CD4-positive, CD25-positive, alpha-beta regulatory T cell (primary cell): ENCODE measurements at regions not wholly inside any gene's neighbourhood (a gene's known extent, or its start where the extent isn't known, plus 50 kb on each side); places are given as distances from the start of the nearest gene placed in this dataset.

Source experiments
- ATAC-seq, 2 donors: fragments of 150-1000 bp; cut with Tn5 transposase; one replicate each; pipeline ENCODE4 v1.10.0; 2021; ENCODE audit warnings: low read depth in 2 of 2, moderate number of reproducible peaks in 2 of 2, moderate library complexity in 1 of 2
- DNase-seq, 3 donors: peaks; one replicate each; pipeline versions ENCODE4 v3.0.0 to v3.0.0-alpha.2; 2012 to 2022; ENCODE audit warnings: mixed read lengths in 1 of 3
- H3K27ac ChIP-seq: one replicate; pipeline ENCODE4 v1.7.0; 2013; ENCODE audit warnings: mild to moderate bottlenecking, low read length; ENCODE audit not compliant: insufficient read depth, poor library complexity, severe bottlenecking
- H3K27me3 ChIP-seq: one replicate; pipeline ENCODE4 v1.7.0; 2013; ENCODE audit warnings: low read length; ENCODE audit not compliant: control insufficient read depth, insufficient read depth
- H3K36me3 ChIP-seq: one replicate; pipeline ENCODE4 v1.7.0; 2013; ENCODE audit warnings: mild to moderate bottlenecking, low read length, moderate library complexity; ENCODE audit not compliant: control insufficient read depth, insufficient read depth
- H3K4me1 ChIP-seq: 2 replicates; pipeline ENCODE4 v1.7.0; 2013; ENCODE audit warnings: mild to moderate bottlenecking, low read length; ENCODE audit not compliant: insufficient read depth, control insufficient read depth, poor library complexity, severe bottlenecking
- H3K4me3 ChIP-seq: one replicate; pipeline ENCODE4 v1.7.0; 2013; ENCODE audit warnings: low read depth, mild to moderate bottlenecking, low read length, moderate library complexity
- H3K9me3 ChIP-seq, 2 experiments: 1 replicate in 1 of 2; 2 replicates in 1 of 2; pipeline ENCODE4 v1.7.0; 2013; ENCODE audit warnings: low read length in 2 of 2, mild to moderate bottlenecking in 1 of 2, moderate library complexity in 1 of 2; ENCODE audit not compliant: control insufficient read depth in 2 of 2
- H3K27ac Mint-ChIP-seq, 3 donors: one replicate each; pipeline ENCODE4 v1.8.0; 2020 to 2022; ENCODE audit warnings: mild to moderate bottlenecking in 3 of 3, mixed read lengths in 3 of 3, moderate library complexity in 2 of 3
- H3K27me3 Mint-ChIP-seq: one replicate; pipeline ENCODE4 v1.8.0; 2022; ENCODE audit warnings: mild to moderate bottlenecking, mixed read lengths
- H3K36me3 Mint-ChIP-seq: one replicate; pipeline ENCODE4 v1.8.0; 2020; ENCODE audit warnings: mixed read lengths
- H3K4me1 Mint-ChIP-seq, 4 donors: one replicate each; pipeline ENCODE4 v1.8.0; 2020 to 2022; ENCODE audit warnings: mixed read lengths in 4 of 4, mild to moderate bottlenecking in 1 of 4
- H3K4me3 Mint-ChIP-seq, 4 donors: one replicate each; pipeline ENCODE4 v1.8.0; 2020 to 2022; ENCODE audit warnings: mild to moderate bottlenecking in 4 of 4, mixed read lengths in 4 of 4, moderate library complexity in 3 of 4
- H3K9me3 Mint-ChIP-seq, 7 donors: one replicate each; pipeline ENCODE4 v1.8.0; 2020 to 2022; ENCODE audit warnings: mixed read lengths in 7 of 7, mild to moderate bottlenecking in 3 of 7, moderate library complexity in 2 of 7

DNA sequence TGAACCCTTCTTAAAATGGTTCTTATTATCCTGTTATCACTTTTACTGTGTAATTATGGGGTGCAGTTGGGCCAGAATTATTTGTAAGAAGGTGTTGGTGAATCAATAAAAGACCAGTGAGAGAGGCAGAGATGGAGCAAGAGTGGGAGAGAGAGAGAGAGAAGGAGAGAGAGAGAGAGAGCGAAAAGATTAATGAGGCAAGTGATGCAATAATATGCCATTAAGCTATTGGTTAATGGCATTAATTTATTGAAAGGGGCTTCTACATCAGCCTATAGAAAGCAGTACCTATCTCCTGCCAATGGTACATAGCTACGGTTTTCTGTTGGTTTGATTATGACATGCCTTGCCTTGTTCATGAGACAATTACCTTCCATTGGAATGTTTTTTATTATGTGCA is 388.7 kb downstream of the RPS6KC1 start:
- DNase-seq (no peak), ATAC-seq (no peak)
- H3K27ac Mint-ChIP-seq, result no peak overlapping the region
- H3K27me3 Mint-ChIP-seq, result peaks cover 5% of the 10 kb centered on the region
- H3K9me3 ChIP-seq, result peaks cover 0 to 2% of the 10 kb centered on the region in 2 experiments
- H3K27ac ChIP-seq, result no peak overlapping the region
- H3K36me3 Mint-ChIP-seq, result no peaks in the 10 kb centered on the region
- no peaks in the 10 kb centered on the region for H3K27me3 ChIP-seq
- H3K36me3 ChIP-seq, result no peaks in the 10 kb centered on the region
- H3K4me1 ChIP-seq, result no peaks in the 10 kb centered on the region
- H3K4me3 ChIP-seq, result no peak overlapping the region
- peaks cover 0 to 3% (median 0%) of the 10 kb centered on the region in 7 donors for H3K9me3 Mint-ChIP-seq
- no peak overlapping the region for H3K4me3 Mint-ChIP-seq
- H3K4me1 Mint-ChIP-seq, result no peaks in the 10 kb centered on the region

DNA sequence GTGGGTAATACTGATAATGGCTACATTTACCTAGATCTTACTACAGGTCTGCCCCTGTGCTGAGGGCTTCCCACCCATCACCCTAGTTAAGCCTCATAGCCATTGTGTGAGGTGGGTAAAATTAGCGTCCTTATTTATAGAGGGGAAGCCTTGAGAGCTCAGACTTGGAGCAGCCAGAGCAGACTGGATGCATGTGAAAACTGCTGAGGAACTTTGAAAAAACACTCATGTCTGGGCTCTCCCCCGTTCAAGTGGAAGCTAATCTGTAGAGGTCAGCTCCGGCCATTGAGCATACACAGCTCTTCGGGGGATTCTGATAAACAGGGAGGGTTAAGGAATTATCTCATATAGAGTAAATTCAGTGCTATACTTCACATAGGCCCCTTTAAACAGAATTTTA is 389.7 kb downstream of the RPS6KC1 start:
- H3K27ac Mint-ChIP-seq, result no peak overlapping the region
- H3K9me3 Mint-ChIP-seq, result peaks cover 0 to 3% (median 0%) of the 10 kb centered on the region in 7 donors
- no peak overlapping the region for H3K27ac ChIP-seq
- no peaks in the 10 kb centered on the region for H3K36me3 ChIP-seq
- peaks cover 5% of the 10 kb centered on the region for H3K27me3 Mint-ChIP-seq
- DNase-seq (no peak), ATAC-seq (no peak)
- no peaks in the 10 kb centered on the region for H3K4me1 Mint-ChIP-seq
- peaks cover 0 to 2% of the 10 kb centered on the region in 2 experiments for H3K9me3 ChIP-seq
- no peaks in the 10 kb centered on the region for H3K36me3 Mint-ChIP-seq
- H3K4me3 Mint-ChIP-seq, result no peak overlapping the region
- H3K4me3 ChIP-seq, result no peak overlapping the region
- H3K4me1 ChIP-seq, result no peaks in the 10 kb centered on the region
- no peaks in the 10 kb centered on the region for H3K27me3 ChIP-seq

DNA sequence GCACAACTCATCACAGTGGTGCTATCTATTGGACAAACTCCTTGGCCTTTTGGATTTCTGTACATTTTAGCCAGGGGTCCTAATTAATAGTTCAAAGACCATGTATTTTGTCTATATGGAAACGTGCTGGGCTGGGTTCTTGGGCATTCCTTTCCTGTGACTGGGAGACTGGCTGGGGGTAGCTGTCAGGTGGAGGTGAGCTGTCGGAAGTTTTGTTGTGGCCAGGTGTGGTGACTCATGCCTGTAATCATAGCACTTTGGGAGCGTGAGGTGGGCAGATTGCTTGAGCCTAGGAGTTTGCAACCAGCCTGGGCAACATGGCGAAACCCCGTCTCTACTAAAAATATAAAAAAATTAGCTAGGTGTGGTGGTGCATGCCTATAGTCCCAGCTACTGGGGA is 392.4 kb downstream of the RPS6KC1 start:
- no peaks in the 10 kb centered on the region for H3K36me3 Mint-ChIP-seq
- peaks cover 0 to 3% (median 0%) of the 10 kb centered on the region in 7 donors for H3K9me3 Mint-ChIP-seq
- no peaks in the 10 kb centered on the region for H3K4me1 Mint-ChIP-seq
- H3K4me3 Mint-ChIP-seq, result no peak overlapping the region
- ATAC-seq (no peak), DNase-seq (no peak)
- peaks cover 5% of the 10 kb centered on the region for H3K27me3 Mint-ChIP-seq
- peaks cover 0 to 1% of the 10 kb centered on the region in 2 experiments for H3K9me3 ChIP-seq
- H3K4me3 ChIP-seq, result no peak overlapping the region
- no peak overlapping the region for H3K27ac Mint-ChIP-seq
- no peak overlapping the region for H3K27ac ChIP-seq
- no peaks in the 10 kb centered on the region for H3K27me3 ChIP-seq
- H3K36me3 ChIP-seq, result no peaks in the 10 kb centered on the region
- H3K4me1 ChIP-seq, result no peaks in the 10 kb centered on the region

DNA sequence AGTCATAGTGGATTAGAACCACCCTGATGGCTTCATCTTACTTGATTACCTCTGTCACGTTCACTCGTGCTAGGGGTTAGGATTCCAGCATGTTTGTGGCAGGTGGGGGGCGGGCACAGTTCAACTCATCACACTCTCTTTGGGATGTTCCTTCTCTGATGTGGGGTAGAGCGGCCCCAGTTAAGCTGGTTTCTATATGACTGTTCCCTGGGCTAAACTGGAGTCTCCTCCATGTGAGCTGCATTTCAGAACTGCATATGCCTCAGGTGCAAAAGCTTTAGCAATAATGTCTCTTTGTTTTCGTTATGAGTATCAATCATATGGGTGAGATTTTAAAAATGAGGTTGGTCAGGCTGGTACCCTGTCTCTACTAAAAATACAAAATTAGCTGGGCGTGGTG is 393.2 kb downstream of the RPS6KC1 start:
- Histone ChIP-seq H3K4me3 (no peak overlapping the region), H3K36me3 (no peaks in the 10 kb centered on the region), H3K27ac (no peak overlapping the region), H3K27me3 (no peaks in the 10 kb centered on the region), H3K4me1 (no peaks in the 10 kb centered on the region), H3K9me3 (no peaks in the 10 kb centered on the region)
- Mint-ChIP-seq H3K4me3 (no peak overlapping the region), H3K36me3 (no peaks in the 10 kb centered on the region), H3K27me3 (peaks cover 5% of the 10 kb centered on the region), H3K9me3 (peaks cover 0 to 3% (median 0%) of the 10 kb centered on the region in 7 donors), H3K4me1 (no peaks in the 10 kb centered on the region), H3K27ac (no peak overlapping the region)
- DNase-seq (no peak), ATAC-seq (no peak)

- DNase-seq, result no peak
- Mint-ChIP-seq H3K4me3 (no peak overlapping the region), H3K27ac (no peak overlapping the region), H3K27me3 (peaks cover 5% of the 10 kb centered on the region), H3K36me3 (no peaks in the 10 kb centered on the region), H3K4me1 (no peaks in the 10 kb centered on the region), H3K9me3 (no peaks in the 10 kb centered on the region)
- Histone ChIP-seq H3K9me3 (no peaks in the 10 kb centered on the region), H3K4me3 (no peak overlapping the region), H3K27ac (no peak overlapping the region), H3K36me3 (no peaks in the 10 kb centered on the region), H3K4me1 (no peaks in the 10 kb centered on the region), H3K27me3 (no peaks in the 10 kb centered on the region)
- ATAC-seq, result no peak
Measured at GRCh38 chr1:213446496-213446895, 395.5 kb downstream of the RPS6KC1 start.

DNA sequence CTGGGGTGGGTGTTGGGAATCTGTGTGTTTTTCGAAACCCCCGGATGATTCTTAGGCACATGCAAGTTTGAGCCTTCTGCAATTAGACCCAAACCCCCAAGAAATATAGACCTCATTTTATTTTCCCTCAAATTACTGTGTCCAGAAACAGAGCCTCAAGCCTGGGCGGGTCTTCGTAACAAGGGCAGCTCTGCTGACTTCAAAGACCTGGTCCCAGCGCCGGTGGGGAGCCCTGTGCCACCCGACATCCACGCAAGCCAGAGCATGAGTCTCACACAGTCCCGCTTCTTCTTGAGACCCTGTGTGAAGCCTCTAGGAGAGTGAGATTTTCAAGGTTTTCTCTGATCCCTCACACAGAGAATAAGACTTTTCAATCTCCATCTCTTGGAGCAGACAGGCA is 397.3 kb downstream of the RPS6KC1 start:
- no peak overlapping the region for H3K27ac ChIP-seq
- H3K27me3 Mint-ChIP-seq, result no peaks in the 10 kb centered on the region
- no peak for DNase-seq
- H3K9me3 Mint-ChIP-seq, result peaks cover 0 to 3% (median 0%) of the 10 kb centered on the region in 7 donors
- H3K27me3 ChIP-seq, result no peaks in the 10 kb centered on the region
- H3K4me1 Mint-ChIP-seq, result no peaks in the 10 kb centered on the region
- no peaks in the 10 kb centered on the region for H3K36me3 ChIP-seq
- H3K4me3 ChIP-seq, result no peak overlapping the region
- ATAC-seq, result no peak
- no peaks in the 10 kb centered on the region for H3K9me3 ChIP-seq
- no peaks in the 10 kb centered on the region for H3K4me1 ChIP-seq
- no peak overlapping the region for H3K27ac Mint-ChIP-seq
- H3K4me3 Mint-ChIP-seq, result no peak overlapping the region
- no peaks in the 10 kb centered on the region for H3K36me3 Mint-ChIP-seq

- H3K4me1 ChIP-seq, result no peaks in the 10 kb centered on the region
- no peaks in the 10 kb centered on the region for H3K27me3 ChIP-seq
- no peak for DNase-seq
- no peak overlapping the region for H3K4me3 Mint-ChIP-seq
- no peak overlapping the region for H3K27ac Mint-ChIP-seq
- no peak overlapping the region for H3K27ac ChIP-seq
- ATAC-seq, result no peak
- no peaks in the 10 kb centered on the region for H3K36me3 ChIP-seq
- H3K4me3 ChIP-seq, result no peak overlapping the region
- no peaks in the 10 kb centered on the region for H3K4me1 Mint-ChIP-seq
- H3K27me3 Mint-ChIP-seq, result no peaks in the 10 kb centered on the region
- H3K36me3 Mint-ChIP-seq, result no peaks in the 10 kb centered on the region
- peaks cover 0 to 3% (median 0%) of the 10 kb centered on the region in 7 donors for H3K9me3 Mint-ChIP-seq
- H3K9me3 ChIP-seq, result no peaks in the 10 kb centered on the region
Measured at GRCh38 chr1:213448776-213449175, 397.7 kb downstream of the RPS6KC1 start.

DNA sequence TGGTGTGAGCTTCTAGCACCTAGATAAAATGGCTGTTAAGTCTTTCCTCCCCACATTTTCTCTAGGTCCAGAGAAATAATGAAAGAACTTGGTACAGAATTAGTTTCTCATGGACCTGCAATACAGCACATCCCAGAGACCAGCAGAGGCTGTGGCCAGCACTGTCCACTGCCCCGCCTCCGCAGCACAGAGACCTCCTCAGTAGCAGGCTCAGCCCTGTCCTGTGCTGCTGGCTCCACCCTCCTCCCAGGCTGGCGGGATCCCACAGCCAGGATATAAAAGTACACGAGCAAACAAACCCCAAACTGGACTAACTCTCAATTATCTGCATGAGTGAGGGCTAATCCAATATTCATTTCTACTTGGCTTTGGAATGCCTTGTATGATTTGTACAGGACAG is 401.5 kb downstream of the RPS6KC1 start:
- H3K27me3 Mint-ChIP-seq, result no peaks in the 10 kb centered on the region
- no peak for DNase-seq
- no peak overlapping the region for H3K27ac Mint-ChIP-seq
- peaks cover 0 to 3% (median 0%) of the 10 kb centered on the region in 7 donors for H3K9me3 Mint-ChIP-seq
- H3K36me3 Mint-ChIP-seq, result no peaks in the 10 kb centered on the region
- ATAC-seq, result no peak
- Histone ChIP-seq H3K4me3 (no peak overlapping the region), H3K9me3 (no peaks in the 10 kb centered on the region), H3K27me3 (no peaks in the 10 kb centered on the region), H3K36me3 (no peaks in the 10 kb centered on the region), H3K4me1 (no peaks in the 10 kb centered on the region), H3K27ac (no peak overlapping the region)
- no peaks in the 10 kb centered on the region for H3K4me1 Mint-ChIP-seq
- H3K4me3 Mint-ChIP-seq, result no peak overlapping the region
